Non-pigmented ciliary epithelial cell (primary cell): ENCODE measurements at regions not wholly inside any gene's neighbourhood (a gene's known extent, or its start where the extent isn't known, plus 50 kb on each side); places are given as distances from the start of the nearest gene placed in this dataset.
A peak's percentile ranks its signal among the peaks of the same experiment; 100 is the strongest.

Experiments
- DNase-seq: peaks from one replicate; pipeline ENCODE4 v3.0.0-alpha.2; 2010; ENCODE audit warnings: low read depth

- no peak for DNase-seq
These were observed 195.4 kb downstream of the MACC1 start for GRCh38 chr7:20021831-20022230.

GRCh38 chr7:20021066-20021465, 196.1 kb downstream of the MACC1 start:
- no peak for DNase-seq

- no peak for DNase-seq
These were observed 197.3 kb downstream of the MACC1 start for GRCh38 chr7:20019757-20020432.

DNA sequence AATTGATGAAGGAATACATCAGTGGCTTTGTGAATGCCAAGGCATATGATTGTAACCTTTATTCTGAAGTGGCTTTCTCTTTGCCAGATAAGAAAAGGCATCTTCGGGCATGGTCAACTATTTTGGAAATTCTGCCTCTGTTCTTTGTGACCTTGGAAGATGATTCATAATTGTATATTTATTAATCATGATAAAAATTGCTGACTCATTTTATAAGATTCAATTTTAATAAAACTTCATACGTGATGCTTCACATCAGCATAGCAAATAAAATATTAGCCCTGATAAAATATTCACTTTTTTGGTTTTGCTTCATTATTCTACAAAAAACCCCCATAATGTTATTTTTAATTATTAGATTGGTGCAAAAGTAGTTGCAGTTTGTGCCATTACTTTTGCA, 200.5 kb downstream of the MACC1 start:
- DNase-seq, result no peak

- no peak for DNase-seq
These were observed 203.6 kb downstream of the MACC1 start for GRCh38 chr7:20013536-20013935.

- no peak for DNase-seq
These were observed 205.1 kb downstream of the MACC1 start for GRCh38 chr7:20012100-20012499.

DNA sequence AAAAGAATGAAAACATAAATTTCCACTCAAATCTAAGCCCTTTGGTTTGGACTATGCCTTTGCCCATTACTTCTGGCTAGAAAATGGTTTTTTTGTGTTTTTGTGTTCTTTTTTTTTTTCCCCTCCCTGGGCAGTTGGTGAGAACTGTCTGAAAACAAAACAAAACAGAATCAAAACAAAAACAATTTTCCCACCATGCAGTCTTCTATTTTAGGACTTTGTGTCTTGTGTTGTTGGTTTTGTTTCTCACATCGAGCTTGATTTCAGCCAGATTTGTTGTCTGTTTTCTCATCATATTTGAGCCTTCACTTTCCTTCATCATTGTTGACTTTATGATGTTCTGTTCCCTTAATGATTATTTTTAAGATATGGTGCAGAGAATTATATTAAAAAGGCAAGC, 206.3 kb downstream of the MACC1 start:
- DNase-seq, result no peak

- no peak for DNase-seq
These were observed 209.7 kb downstream of the MACC1 start for GRCh38 chr7:20007510-20007909.

DNA sequence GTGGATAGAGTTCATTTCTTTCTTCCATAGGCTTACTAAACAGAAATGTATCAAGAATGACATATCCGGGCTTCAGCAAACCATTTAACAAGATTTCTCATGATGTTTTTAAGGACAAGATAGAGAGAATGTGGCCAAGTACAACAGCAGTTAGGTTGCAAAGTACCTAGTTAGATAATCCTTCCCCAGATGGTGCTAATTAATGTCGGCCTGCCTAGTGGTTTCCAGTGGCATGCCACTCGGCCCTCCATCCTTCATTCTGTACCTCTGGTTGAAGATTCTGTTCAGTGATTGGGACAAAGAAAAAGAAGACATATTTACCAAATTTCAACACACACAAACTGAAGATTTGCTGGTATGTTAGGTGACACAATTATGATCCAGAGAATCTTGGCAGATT, 212.1 kb downstream of the MACC1 start:
- no peak for DNase-seq

DNA sequence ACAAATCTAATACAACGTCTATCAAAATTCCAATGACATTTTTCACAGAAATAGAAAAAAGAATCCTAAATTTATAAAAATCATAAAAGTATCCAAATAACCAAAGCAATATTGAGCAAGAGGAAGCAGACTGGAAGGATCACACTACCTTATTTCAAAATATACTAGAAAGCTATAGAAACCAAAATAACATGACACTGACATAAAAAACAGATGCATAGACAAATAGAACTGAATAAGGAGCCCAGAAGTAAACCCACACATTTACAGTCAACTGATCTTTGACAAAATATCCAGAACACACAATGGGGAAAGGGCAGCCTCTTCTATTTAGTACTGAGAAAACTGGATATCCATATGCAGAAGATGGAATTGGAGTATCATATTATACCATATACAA, 217.5 kb downstream of the MACC1 start:
- DNase-seq, result no peak

DNA sequence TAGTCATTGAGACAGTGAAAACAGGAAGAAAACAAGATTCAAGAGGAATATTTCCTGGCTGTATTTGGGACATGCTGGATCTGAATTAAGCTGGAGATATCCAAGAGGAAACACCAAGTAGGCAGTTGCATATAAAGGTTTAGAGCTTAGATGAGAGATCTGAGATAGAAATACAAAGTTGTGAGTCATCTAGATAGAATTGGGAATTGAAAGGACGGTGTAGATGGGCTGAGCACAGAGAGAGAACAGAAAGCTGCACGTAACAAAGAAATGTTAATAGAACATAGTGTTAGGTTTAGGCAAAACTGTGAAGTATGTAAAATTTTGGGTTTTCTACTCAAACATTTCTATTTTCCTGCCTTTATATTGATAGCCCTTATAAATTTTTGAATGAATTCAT, 218.5 kb upstream of the TMEM196 start:
- no peak for DNase-seq

- DNase-seq, result no peak
These were observed 216.5 kb upstream of the TMEM196 start for GRCh38 chr7:19989906-19990305.

GRCh38 chr7:19988860-19989259, 215.4 kb upstream of the TMEM196 start:
- DNase-seq, result no peak

DNA sequence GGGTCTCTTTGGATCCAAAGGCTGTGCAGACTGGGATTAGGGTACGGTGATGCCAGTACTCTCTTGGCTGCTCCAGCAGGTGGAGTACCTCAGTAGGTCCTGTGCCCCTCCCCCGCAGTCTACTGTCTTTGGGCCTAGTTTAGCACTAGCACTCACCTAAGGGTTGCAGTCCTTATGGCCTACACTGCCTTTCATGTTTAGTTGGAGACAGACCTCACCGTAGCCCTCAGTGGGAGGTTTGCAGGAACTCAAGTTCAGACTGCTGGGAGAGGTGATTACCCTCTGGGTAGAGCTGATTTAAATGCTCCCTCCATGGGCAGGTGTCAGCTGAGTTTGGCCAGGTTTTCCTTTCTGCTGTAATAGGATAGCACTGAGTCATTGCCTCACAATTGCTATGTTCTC, 210.8 kb upstream of the TMEM196 start:
- no peak for DNase-seq

- peak; percentile 34 for DNase-seq
These were observed 209.7 kb upstream of the TMEM196 start for GRCh38 chr7:19982841-19983835.

- no peak for DNase-seq
These were observed 200.2 kb upstream of the TMEM196 start for GRCh38 chr7:19973581-19973980.

GRCh38 chr7:19972876-19973275, 199.5 kb upstream of the TMEM196 start:
- DNase-seq, result no peak

GRCh38 chr7:19971956-19972355, 198.5 kb upstream of the TMEM196 start:
- DNase-seq, result no peak

GRCh38 chr7:19970514-19970913, 197.1 kb upstream of the TMEM196 start:
- DNase-seq, result no peak

- DNase-seq, result no peak
These were observed 196.6 kb upstream of the TMEM196 start for GRCh38 chr7:19969859-19970493.

GRCh38 chr7:19964246-19964645, 190.8 kb upstream of the TMEM196 start:
- no peak for DNase-seq

DNA sequence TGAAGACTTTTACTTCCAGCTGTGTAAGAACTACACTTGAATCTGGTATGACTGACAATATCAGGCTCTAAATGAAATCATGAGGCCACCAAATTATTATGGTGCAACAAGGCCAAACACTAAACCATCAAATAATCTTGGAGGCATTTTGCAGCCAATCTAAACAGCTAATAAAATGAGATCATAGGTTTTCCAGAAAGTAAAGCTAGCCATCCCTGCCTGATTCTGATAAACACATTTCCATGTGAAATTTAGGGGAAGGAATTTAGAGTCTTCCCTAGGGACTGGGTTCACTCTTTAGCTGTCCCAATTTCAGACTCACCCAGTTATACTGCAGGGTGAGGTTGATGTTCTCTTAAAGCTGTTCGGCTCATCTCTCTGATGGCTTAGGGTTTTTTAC, 190.3 kb upstream of the TMEM196 start:
- no peak for DNase-seq
